Stimulated activated CD4-positive, alpha-beta T cell treated with anti-CD3 and anti-CD28 coated beads, Interleukin-12 subunit alpha, Interleukin-12 subunit beta, amount 100 ng/mL, for 24 hours (primary cell): ENCODE measurements at regions not wholly inside any gene's neighbourhood (a gene's known extent, or its start where the extent isn't known, plus 50 kb on each side); places are given as distances from the start of the nearest gene placed in this dataset.

Source experiments
- DNase-seq, 2 experiments: peaks; one replicate each; pipeline ENCODE4 v3.0.0-alpha.2; 2020; ENCODE audit warnings: low read depth in 2 of 2

DNA sequence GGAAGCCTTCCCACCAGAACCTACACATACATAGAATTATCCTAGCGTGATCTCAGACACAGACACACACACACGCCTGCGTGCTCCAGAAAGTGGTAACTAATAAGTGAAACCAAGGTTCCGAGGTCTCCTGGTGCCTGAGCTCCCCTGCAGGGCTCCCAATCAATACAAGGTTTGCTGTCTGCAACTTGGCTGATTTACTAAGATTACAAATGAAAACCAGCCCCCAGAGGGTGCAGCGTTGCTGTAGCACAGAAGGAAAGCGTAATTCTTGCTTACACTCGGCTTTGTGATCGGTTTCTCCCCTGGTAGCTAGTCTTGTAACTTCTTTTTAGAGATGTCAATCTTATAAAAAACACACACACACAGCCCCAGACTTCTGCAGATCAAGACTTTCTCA lies 334.1 kb upstream of the XYLT1 start:
- DNase-seq: no peak

DNA sequence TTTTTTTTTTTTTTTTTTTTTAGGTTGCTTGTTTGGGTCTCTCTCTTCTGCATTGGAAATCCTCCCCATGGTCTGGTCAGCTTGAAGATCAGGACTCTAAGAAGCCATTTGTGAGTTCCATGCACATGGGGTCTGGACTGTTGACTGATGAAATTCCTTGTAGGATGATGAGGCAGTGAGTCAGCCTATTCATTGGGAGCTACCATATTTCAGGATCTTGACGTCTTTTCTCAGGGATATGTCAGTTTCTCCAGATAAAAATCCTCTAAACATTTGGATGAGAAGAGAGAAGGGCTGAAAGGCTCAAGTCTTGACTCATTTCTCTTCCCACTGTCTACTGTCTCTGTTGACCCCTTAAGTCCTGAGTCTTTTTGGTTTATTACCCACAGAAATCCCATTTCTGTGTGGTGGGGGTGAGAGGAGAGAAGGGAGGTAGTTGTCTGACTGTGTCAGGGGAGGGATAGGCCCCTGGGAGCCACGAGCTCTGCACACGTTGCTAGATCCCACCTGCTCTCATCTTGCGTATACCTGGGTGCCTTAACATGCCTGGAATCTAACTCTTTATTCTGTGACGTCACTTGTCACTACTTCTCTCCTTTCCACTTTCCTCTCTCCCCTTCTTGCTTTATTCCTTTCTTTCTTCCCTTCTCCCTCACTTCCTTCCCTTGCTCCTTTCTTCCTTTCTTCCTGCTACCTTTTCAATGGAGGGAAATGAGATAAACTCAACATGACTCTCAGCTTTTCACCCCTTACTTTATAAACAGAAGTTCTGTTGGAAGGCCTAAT lies 333.1 kb upstream of the XYLT1 start:
- no peak for DNase-seq

DNA sequence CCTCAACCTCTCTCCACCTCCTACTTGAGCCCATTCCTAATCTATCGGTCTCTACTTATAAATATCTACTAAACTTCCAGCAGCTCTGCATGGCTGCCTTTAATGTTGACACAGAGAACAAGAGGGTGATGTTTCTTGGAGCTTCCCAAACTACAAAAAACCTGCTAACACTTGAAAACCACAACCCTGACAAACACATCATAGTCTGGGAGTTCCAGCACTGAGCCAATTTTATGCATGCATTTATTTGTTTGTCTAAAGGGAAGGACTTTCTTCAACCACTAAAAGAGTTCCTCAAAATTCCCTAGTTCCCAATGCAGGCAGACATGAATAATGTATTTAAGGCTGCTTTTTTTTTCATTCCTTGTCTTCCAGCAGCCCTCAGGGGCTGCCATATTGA lies 331.8 kb upstream of the XYLT1 start:
- DNase-seq: no peak

DNA sequence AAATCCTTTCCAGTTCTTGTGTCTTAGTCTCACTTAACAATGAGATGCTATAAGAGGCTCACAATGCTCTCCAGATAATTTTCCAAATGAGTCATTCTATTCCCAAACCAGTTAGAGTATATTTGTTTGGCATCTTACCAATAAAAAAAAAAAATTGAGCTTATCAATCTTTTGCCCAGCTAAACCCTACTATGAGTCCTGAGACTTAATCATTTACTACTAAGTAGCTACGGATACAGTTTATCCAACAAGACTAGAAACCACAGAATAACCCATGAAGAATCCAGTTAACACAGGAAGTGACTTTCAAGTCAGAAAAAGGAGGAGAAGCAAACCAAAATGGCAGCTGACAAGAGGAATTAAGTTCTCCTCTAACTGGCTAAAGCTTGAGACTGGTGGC lies 330.3 kb upstream of the XYLT1 start:
- no peak for DNase-seq

DNA sequence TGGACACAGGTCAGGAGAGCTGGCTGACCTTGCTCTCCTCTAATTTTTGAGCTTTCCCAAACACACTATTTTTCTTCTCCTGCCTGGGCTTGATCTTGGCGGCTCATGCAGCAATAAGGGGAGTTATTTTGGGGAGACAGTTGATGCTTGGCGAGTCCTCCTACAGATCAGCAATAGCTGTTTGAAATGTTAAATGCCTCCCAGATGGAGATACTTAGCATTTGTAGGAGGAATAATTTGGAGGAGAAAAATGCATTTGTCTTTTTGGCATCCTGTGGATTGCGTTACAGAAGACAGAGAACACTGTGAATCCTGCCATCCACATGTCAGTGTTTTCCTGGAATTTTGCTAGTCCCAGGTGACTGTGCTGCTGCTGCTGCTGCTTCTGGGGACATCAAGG lies 328.0 kb upstream of the XYLT1 start:
- DNase-seq: no peak

DNA sequence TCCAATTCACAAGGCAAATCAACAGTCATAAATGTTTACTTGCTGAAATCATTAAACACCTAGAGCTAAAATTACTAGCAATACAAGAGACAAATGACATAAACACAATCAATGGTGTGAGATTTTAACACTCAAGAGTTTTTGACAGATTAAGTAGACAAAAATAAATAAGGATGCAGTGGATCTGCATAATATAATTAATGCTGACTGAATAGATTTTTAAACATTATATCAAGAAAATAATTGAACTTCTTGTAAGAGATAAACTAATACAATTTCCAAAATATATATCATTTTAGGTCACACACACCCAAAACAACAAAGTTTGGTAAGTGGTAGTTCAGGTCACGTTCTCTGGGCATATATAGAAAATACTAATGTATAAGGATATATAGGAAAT lies 322.6 kb upstream of the XYLT1 start:
- DNase-seq: no peak

DNA sequence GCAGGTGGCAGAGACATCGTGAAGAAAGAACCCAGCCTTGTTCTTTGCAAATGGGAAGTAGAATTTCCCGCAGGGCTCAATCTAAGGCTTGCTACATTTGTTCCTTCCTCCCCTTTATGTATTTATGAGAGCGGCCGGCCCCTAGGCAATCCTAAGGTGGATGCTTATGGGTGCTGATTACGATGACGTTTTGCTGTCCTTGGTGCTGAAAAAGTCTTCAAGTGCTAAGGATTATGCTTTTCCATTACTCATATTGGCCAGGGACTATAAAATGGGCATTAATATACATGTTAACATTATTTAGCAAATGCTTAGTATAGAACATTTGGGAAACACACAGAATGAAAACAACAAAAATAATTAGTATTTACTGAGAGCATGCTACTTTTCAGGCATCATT lies 313.3 kb upstream of the XYLT1 start:
- DNase-seq: no peak

DNA sequence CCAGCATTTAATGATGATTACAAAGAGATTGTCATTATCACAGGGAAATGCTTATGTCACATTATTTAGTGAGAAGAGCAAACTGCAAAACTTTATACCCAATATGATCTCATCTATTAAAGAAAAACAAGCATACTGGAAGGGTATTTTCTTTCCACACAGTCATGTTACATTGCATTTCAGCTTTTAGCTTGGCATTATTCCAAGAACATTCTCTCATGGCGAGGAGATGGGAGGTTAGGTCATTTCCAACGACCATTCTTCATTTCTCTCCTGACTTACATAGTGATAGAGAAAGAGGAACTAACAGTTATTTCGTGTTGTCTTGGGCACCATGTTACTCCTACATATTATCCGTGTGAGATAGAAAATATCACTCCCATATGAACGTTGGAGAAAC lies 309.4 kb upstream of the XYLT1 start:
- no peak for DNase-seq

DNA sequence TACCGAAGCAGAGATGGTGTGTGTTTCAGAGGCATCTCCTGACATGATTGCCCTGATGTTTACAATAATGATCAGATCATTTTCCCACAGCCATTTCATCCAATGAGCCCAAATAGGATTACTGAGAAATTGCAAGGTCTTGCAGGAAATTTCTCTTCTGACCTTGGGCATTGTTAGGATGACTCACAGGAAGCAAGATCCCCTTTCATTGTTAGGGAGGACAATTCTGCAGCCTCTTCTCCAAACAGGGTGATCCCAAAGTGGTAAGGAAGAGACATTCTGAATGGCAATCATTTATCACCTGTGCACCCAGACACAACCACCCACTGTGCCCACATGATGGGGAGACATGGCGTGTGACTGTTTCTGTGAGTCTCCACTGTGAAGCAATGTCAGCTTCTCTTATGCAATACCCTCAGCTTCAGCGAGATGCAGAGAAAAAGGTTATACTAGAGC lies 306.7 kb upstream of the XYLT1 start:
- no peak for DNase-seq

DNA sequence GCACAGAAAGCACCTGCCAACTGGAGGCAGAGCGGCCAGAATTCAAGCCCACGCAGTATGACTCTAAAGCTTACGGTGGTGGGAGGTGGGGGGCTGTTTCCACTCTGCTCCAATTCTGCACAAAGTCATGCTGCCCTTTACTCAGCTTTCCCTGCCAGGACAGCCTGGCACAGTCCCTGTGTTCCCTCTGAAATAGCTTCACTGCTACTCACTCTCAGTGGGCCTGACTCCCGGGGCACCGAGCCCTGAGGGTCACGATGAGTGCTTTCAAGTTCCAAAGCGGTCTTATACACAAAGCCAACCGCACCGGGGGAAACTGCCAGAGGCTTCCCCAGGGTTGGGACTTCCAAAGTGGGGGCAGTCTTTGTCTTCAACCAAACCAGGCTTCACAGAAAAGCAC lies 306.1 kb upstream of the XYLT1 start:
- no peak for DNase-seq

DNA sequence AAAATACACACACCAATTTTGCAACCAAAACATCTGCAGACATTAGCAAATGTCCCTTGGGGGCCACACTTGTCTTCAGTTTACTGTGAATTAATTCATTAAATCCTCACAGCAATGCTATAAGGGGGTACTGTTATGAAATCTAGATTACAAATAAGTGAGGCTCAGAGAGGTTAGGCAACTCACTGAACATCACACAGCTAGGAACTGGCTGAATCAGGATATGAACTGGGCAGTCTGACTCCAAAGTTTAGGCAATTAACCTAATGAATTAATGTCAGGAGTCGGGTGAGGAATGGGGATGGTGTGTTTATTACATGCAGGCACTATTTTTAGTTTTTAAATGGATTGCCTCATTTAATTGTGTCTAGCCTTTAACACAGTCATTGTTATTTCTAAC lies 305.7 kb upstream of the XYLT1 start:
- no peak for DNase-seq

DNA sequence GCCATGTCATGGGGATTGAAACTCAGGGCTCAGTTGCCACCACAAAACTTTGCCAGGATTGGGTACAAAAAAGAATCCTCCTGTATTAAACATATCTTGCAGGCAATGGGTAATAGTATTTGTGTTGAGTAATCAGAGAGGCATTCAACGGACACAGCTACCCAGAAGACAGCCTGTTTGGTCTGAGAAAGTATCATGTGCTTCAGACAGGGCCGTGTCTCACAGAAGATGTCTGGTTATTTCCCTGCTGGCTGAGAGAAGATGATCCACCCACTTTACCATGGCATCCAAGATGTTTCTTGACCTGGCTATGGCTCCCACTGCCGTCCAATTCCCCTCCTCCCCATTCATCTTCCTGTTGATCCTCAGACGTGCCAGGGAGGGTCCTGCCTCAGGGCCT lies 304.3 kb upstream of the XYLT1 start:
- DNase-seq: no peak

DNA sequence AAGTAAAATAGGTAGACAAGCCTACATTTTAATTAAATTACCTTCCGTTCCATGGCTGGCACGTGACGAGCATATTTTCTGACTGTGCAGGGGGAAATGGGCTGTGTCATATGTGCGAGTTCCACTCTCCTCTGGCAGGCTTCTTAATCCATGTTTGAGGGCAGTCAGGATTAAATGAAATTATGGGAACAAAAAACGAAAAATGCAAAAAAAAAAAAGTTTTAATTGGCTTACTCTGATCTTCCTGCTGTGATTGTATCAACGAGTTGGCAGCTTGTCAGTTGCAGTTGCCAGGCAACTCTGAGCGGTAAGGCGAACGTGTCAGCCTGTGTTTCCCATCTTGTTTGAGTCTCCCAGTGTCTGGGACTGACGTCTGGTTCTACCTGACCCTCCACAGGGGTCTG lies 302.9 kb upstream of the XYLT1 start:
- no peak for DNase-seq

DNA sequence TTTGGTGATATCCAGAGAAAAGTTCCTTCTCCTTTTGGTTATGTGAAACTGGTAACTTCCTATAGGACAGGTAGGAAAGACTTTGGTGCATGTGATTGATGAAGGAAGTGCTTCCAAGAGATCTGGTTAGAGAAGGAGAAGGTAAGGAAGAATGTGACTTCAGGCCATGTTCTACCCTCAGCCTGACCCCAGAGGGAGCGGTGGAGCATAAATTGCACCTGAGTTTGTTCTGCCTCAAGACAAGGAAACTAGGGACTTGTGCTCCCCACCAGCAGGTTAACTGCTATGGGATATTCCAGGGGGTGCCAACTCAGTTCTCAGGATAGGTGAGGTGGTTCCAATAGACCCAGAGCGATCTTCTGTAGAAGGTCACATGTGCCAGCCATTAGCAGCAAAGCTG lies 299.3 kb upstream of the XYLT1 start:
- no peak for DNase-seq

DNA sequence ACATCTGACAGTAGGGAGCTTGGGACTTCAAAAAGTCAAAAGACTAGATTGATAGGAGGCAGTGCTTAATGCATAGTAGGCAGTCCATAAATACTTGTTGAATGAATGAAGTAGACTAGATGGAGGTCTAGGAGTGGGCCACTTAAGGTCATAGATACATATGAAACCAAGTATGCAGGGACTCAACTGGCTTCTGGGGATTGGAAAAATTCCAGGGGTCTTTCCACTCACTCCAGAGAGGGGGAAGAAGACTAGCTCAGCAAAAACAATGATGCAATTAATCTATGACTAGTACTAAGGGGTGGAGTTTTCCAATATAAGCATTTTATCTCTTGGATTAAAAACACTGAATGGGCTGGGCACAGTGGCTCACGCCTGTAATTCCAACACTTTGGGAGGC lies 298.3 kb upstream of the XYLT1 start:
- no peak for DNase-seq

DNA sequence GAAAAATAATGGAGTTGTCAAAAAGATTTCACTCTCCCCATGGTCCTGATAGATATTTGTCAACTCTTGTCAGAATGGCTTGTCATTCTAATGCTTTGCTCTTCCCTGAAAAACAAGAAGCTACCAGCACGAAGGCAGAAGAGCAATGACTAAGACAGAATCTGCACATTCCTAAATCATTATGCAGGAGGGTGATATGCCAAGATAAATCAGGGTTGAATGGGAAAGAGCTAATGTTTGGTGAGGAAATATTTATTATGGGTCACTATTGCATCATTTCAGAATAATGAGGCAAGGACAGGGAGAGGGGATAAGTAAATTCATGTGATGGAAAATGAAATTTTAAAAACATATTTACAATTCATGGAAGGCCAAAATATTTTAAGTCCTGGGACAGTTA lies 297.5 kb upstream of the XYLT1 start:
- DNase-seq: no peak

DNA sequence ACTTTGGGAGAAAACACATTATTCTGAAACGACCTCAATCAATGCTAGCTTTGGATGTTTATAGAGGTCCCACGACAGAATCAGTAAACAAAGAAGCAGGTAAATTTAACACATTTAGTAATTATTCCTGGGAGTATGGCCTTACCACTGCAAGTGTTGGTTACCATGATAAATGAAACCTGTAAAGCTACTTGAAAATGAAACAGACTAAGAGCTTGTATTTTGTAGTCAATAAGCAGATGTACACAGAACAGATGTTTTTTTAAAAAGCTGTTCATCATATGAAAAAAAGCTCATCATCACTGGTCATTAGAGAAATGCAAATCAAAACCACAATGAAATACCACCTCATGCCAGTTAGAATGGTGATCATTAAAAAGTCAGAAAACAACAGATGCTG lies 295.3 kb upstream of the XYLT1 start:
- DNase-seq: no peak

DNA sequence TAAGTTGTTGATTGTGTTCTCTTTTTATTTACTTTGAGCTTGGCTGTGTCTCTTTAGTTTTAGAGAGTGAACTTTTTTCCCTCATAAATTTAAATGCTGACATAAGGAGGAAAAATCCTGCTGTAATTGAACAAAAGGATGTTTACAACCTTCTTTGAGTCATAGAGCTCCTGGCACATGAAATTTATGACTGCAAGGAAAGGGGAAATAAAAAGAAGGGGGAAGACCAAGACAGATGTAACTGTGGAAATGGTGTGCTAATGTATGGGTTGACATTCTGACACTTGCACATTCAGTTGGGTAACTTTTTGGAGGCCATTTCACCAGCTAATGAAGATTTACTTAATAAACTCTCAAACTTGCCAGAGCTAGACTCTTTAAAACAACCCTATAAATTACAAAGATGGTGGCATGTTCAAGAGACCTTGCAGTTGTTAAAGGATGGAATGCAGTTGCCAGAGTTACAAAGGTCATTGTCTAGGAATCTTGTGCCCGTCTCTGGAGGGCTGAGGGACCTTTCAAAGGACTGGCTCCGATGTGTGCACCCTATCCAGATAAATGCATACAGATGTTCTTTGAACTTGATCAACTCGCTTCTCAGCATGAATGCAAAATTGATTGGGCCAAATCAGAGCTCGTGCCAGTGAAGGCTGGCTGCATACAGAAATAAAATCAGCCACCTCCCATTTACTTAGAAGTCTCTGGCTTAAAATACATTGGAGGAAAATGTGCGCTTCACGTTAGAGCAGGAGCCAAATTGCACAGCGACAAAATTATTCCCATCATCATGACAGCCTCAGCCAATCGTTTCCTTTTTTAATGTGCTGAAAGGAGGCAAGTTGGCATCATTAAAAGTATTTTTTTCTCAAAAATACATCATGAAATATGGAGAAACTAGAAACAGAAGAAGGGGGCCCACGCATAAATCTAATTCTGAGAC lies 289.0 kb upstream of the XYLT1 start:
- DNase-seq: no peak

DNA sequence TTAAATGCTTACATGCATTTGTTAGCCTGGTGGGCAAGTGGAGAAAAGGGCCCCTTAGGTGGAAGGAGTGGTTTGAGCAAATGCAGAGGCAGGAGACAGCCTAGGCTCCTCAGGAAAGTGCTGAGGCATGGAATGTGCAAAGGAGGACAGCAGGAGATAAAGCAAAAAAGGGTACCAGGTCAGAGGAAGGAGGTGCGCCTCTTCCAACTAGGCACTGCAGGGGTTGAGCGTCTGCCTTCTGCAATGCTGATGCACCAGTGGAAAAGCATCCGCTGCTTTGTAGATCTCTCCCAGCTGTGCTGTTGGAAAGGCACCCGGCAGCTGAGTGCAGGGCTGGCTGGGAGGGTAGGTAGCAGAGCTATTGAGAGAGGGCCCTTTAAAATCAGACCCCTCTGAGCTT lies 287.0 kb upstream of the XYLT1 start:
- no peak for DNase-seq

DNA sequence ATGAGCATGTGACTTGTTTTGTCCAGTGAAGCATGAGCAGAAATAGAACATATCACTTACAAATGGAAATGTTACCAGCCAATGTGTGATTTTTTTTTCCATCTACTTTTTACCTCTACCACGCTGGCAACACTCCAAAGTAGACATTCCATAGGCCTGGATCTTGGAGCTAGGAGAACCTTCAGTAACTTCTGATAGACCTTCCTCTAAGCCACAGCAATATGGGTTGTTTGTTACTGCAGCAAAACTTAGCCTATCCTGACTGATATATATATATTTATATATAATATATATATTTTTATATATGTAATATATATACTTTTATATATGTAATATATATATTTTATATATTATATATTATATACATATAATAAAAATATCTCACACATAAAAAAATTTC lies 284.4 kb upstream of the XYLT1 start:
- DNase-seq: no peak

DNA sequence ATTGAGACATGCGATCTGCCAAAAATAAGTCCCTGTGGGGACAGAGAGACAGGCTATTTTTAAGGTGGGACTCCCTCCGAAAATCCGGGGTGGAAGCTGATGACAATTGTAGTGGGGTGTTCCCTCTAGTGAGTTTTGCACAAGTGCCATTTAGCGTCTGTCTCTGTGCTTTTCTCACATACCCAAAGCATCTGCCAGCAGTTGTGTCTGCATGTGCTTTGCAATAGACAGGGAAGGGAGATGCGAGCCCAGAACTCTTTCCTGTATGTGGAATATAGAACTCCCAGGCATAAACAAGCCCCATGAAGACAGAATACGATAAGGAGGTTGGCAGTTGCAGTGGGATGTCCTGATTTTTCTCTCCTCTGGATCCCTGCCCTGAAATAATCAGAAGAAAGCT lies 282.7 kb upstream of the XYLT1 start:
- no peak for DNase-seq

DNA sequence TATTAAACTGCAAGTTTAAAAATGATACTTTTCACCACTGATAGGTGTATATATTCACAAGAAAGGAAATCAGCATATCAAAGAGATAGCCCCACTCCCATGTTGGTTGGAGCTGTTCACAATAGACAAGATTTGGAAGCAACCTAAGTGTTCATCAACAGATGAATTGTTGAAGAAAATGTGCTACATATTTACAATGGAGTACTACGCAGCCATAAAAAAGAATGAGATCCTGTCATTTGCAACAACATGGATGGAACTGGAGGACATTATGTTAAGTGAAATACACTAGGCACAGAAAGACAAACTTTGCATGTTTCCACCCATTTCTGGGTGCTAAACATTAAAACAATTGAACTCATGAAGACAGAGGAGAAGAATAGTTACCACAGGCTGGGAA lies 278.9 kb upstream of the XYLT1 start:
- no peak for DNase-seq

DNA sequence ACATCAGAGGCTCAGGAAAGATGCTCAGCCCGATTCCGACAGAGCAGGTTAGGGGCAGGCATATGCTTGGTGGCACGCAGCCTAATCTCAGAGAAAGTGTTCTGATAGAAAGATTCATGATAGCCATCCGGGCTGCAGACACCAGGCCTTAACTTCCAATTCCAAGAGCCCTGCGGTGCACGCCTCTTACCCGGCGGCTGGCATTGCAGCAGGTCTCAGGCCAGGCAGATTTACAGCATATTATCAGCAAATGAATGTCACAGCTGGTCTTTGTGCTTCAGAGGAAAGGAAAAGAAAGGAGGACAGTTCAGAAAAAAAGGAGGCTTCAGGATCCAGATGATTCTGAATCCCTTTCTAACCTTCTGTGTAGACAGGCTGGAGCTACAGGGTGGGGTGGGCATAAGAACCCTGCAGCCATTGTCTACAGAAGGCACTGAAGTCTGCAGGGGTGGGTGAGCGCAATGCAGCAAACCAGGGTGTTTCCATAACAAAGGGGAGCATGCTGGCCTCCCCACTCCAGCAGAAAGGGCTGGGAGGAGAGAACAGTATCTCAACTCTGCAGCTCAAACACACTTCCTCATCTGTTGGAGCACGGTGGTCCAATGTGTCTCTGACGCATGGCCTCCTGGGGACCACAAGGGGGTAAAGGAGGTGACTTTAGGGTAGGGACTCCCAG lies 277.4 kb upstream of the XYLT1 start:
- DNase-seq: no peak
